PC-9 (cell line): ENCODE measurements at regions not wholly inside any gene's neighbourhood (a gene's known extent, or its start where the extent isn't known, plus 50 kb on each side); places are given as distances from the start of the nearest gene placed in this dataset.

Source experiments
- CTCF ChIP-seq: fragments of 200-600 bp; sonication (generic); conservative IDR thresholded peaks from 2 replicates; pipeline ENCODE4 v1.6.1; 2017; ENCODE audit warnings: mixed run types, antibody characterized with exemption, mild to moderate bottlenecking, moderate library complexity
- EZH2 ChIP-seq: fragments of 200-600 bp; sonication (generic); IDR thresholded peaks from 2 replicates; pipeline ENCODE4 v1.8.0; 2017; ENCODE audit warnings: antibody characterized with exemption, low read depth

GRCh38 chr5:125478599-125478998, 732.2 kb upstream of the ZNF608 start:
- no peak for TF ChIP-seq EZH2
- TF ChIP-seq CTCF, result no peak
